ENCODE measurements at regions not wholly inside any gene's neighbourhood (a gene's known extent, or its start where the extent isn't known, plus 50 kb on each side); places are given as distances from the start of the nearest gene placed in this dataset.

DNA sequence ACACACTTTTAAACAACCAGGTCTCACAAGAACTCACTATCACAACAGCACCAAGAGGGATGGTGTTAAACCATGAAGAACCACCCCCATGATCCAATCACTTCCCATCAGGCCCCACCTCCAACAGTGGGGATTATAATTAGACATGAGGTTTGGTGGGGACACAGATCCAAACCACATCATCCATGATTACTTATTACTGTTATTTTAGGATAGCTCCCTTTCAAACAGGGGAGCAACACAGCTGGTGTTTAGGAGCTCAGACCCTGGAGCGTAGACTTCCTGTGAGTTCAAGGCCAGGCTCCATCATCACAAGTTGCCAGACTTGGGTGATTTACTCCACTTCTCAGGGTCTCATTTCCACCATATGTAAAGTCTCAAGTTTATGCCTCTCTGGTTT, 382.7 kb downstream of the HRH4 start:
- Histone ChIP-seq H3K36me3 (replicated peaks in 1 of 2; ENCODE audit: control extremely low read depth in 1 of 2, control insufficient read depth in 1 of 2, extremely low read depth in 1 of 2, insufficient read depth in 2 of 2, low read length in 1 of 2) (no peaks in the 10 kb centered on the region), H3K9ac (ENCODE audit: low read length) (no peak overlapping the region), H3K27me3 (replicated peaks in 1 of 4; ENCODE audit: control extremely low read depth in 1 of 4, control insufficient read depth in 3 of 4, insufficient read depth in 4 of 4, low read length in 3 of 4) (peaks cover 0 to 2% (median 0%) of the 10 kb centered on the region in 4 experiments), H4K20me1 (ENCODE audit: control insufficient read depth, insufficient read depth, low read length, poor library complexity, severe bottlenecking) (no peaks in the 10 kb centered on the region), H3K4me3 (ENCODE audit: control extremely low read depth in 1 of 5, extremely low read depth in 1 of 5, insufficient read depth in 1 of 5, low read depth in 2 of 5, low read length in 4 of 5) (no peak overlapping the region), H3K27ac (ENCODE audit: low read length in 2 of 2) (no peak overlapping the region), H3K4me1 (ENCODE audit: control insufficient read depth in 2 of 2, insufficient read depth in 2 of 2, low read length in 2 of 2) (peaks cover 0 to 5% of the 10 kb centered on the region in 2 donors), H3K4me2 (replicated peaks; ENCODE audit: low read depth, low read length, poor library complexity, severe bottlenecking) (no peak overlapping the region), H2AFZ (ENCODE audit: insufficient read depth, low read depth, low read length, poor library complexity, severe bottlenecking) (no peak overlapping the region), H3K79me2 (ENCODE audit: control insufficient read depth, insufficient read depth, low read length) (no peaks in the 10 kb centered on the region), H3K9me3 (ENCODE audit: control extremely low read depth in 1 of 3, control insufficient read depth in 2 of 3, insufficient read depth in 1 of 3, low read length in 2 of 3) (no peaks in the 10 kb centered on the region)
- no peak for TF ChIP-seq EZH2 (IDR thresholded peaks at IDR 0.05; ENCODE audit: borderline replicate concordance, insufficient read depth, low read depth, low read length, poor library complexity, severe bottlenecking)
- TF ChIP-seq, protein P1, sequence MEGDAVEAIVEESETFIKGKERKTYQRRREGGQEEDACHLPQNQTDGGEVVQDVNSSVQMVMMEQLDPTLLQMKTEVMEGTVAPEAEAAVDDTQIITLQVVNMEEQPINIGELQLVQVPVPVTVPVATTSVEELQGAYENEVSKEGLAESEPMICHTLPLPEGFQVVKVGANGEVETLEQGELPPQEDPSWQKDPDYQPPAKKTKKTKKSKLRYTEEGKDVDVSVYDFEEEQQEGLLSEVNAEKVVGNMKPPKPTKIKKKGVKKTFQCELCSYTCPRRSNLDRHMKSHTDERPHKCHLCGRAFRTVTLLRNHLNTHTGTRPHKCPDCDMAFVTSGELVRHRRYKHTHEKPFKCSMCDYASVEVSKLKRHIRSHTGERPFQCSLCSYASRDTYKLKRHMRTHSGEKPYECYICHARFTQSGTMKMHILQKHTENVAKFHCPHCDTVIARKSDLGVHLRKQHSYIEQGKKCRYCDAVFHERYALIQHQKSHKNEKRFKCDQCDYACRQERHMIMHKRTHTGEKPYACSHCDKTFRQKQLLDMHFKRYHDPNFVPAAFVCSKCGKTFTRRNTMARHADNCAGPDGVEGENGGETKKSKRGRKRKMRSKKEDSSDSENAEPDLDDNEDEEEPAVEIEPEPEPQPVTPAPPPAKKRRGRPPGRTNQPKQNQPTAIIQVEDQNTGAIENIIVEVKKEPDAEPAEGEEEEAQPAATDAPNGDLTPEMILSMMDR (IDR thresholded peaks at IDR 0.05), result no peak
- POLR2A ChIA-PET, result no interaction called here
- H3K27me3 Mint-ChIP-seq, result no peaks in the 10 kb centered on the region
- H3K9me3 Mint-ChIP-seq (ENCODE audit: insufficient read depth), result peaks cover 2% of the 10 kb centered on the region
- H3K4me3 Mint-ChIP-seq, result no peak overlapping the region
- intact Hi-C loops (cut with micrococcal nuclease), result no loop called here
- WGBS (ENCODE audit: insufficient coverage), result 100% methylated on average over 1 of the region's 1 CpG
- CTCF ChIA-PET, result no interaction called here
- ATAC-seq (ENCODE audit: low read depth) (no peak), DNase-seq (no peak)
- no peak overlapping the region for H3K27ac Mint-ChIP-seq
- peaks cover 5% of the 10 kb centered on the region for H3K4me1 Mint-ChIP-seq

DNA sequence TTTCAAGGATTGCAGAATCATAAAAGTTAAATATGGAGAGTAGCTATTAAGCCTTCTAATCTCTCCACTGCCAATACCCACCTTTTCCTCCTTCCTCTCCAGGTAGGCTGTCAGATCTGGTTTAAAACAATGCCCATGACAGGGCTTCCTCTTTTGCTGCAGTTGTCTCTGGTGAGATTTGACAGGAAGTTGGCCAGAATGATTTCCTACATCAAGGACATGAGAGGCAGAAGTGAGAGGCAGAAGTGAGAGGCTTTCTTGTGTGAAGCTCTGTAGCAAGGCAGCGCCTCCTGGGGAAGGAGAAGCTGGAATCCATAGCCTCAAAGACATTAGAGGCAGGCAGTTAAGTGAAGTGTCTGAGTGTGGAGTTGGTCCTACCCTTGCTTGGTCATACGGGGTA, 385.7 kb downstream of the HRH4 start:
- Histone ChIP-seq H3K79me2 (ENCODE audit: control insufficient read depth, insufficient read depth, low read length) (no peaks in the 10 kb centered on the region), H2AFZ (ENCODE audit: insufficient read depth, low read depth, low read length, poor library complexity, severe bottlenecking) (no peak overlapping the region), H3K4me3 (ENCODE audit: control extremely low read depth in 1 of 5, extremely low read depth in 1 of 5, insufficient read depth in 1 of 5, low read depth in 2 of 5, low read length in 4 of 5) (no peak overlapping the region), H3K27me3 (replicated peaks in 1 of 4; ENCODE audit: control extremely low read depth in 1 of 4, control insufficient read depth in 3 of 4, insufficient read depth in 4 of 4, low read length in 3 of 4) (peaks cover 0 to 6% (median 0%) of the 10 kb centered on the region in 4 experiments), H3K4me2 (replicated peaks; ENCODE audit: low read depth, low read length, poor library complexity, severe bottlenecking) (no peak overlapping the region), H4K20me1 (ENCODE audit: control insufficient read depth, insufficient read depth, low read length, poor library complexity, severe bottlenecking) (no peaks in the 10 kb centered on the region), H3K9me3 (ENCODE audit: control extremely low read depth in 1 of 3, control insufficient read depth in 2 of 3, insufficient read depth in 1 of 3, low read length in 2 of 3) (no peaks in the 10 kb centered on the region), H3K27ac (ENCODE audit: low read length in 2 of 2) (no peak overlapping the region), H3K9ac (ENCODE audit: low read length) (no peak overlapping the region), H3K4me1 (ENCODE audit: control insufficient read depth in 2 of 2, insufficient read depth in 2 of 2, low read length in 2 of 2) (peaks cover 0 to 5% of the 10 kb centered on the region in 2 donors), H3K36me3 (replicated peaks in 1 of 2; ENCODE audit: control extremely low read depth in 1 of 2, control insufficient read depth in 1 of 2, extremely low read depth in 1 of 2, insufficient read depth in 2 of 2, low read length in 1 of 2) (no peaks in the 10 kb centered on the region)
- ChIA-PET CTCF (no interaction called here), POLR2A (no interaction called here)
- Mint-ChIP-seq H3K4me1 (peaks cover 5% of the 10 kb centered on the region), H3K9me3 (ENCODE audit: insufficient read depth) (no peaks in the 10 kb centered on the region), H3K27ac (no peak overlapping the region), H3K27me3 (peaks cover 9% of the 10 kb centered on the region), H3K4me3 (no peak overlapping the region)
- TF ChIP-seq, protein P1 (IDR thresholded peaks at IDR 0.05), result no peak
- TF ChIP-seq EZH2 (IDR thresholded peaks at IDR 0.05; ENCODE audit: borderline replicate concordance, insufficient read depth, low read depth, low read length, poor library complexity, severe bottlenecking), result no peak
- ATAC-seq (ENCODE audit: low read depth) (no peak), DNase-seq (peak; percentile 5)
- 63% methylated on average over 1 of the region's 2 CpGs for WGBS (ENCODE audit: insufficient coverage)
- intact Hi-C loops (cut with micrococcal nuclease), result no loop called here

Measured in B cell (primary cell).